NCI-H2081 treated with DMSO at 0.1 percent for 48 hours (cell line): ENCODE measurements at regions not wholly inside any gene's neighbourhood (a gene's known extent, or its start where the extent isn't known, plus 50 kb on each side); places are given as distances from the start of the nearest gene placed in this dataset.

Source experiments
- DNase-seq: peaks from one replicate; lab custom pipeline; 2025; lab: John Stamatoyannopoulos, UW

DNA sequence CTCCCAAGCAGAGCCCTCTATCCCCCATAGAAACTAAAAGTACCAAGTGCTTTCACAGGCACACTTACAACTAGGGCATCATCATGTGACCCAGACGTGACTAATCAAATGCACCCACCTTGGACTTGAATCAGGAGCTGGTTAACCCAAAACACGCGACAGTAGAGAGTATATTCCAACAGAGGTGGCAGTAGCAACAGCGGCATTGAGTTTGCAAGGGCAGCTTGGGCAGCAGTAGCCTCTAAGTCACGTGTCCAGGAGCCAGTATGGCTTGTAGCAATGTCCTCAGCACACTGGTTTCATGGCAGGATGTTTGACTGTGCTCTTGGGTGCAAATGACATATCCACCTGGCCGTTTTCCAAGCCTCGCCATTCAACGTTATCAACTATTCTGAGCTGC is 73.4 kb upstream of the DNAH5 start:
- DNase-seq: no peak

DNA sequence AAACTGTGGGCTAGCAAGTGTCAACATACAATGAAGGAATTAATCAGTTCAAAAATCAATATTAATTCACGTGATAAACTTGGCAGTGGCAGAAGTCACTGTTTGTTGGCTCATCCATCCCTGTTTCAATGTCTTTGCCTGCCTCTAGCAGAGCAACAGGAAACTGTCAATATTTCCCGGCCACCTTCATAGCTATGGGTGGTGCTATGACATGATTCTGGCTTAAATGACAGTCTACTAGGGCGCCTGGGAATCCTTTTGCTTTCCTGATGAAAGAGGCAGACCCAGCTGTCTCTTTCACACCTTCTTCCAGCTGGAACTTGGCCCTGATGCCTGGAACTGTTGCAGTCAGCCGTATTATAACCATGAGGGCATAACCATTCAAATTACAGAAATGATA is 72.1 kb upstream of the DNAH5 start:
- peak; percentile 22 for DNase-seq

DNA sequence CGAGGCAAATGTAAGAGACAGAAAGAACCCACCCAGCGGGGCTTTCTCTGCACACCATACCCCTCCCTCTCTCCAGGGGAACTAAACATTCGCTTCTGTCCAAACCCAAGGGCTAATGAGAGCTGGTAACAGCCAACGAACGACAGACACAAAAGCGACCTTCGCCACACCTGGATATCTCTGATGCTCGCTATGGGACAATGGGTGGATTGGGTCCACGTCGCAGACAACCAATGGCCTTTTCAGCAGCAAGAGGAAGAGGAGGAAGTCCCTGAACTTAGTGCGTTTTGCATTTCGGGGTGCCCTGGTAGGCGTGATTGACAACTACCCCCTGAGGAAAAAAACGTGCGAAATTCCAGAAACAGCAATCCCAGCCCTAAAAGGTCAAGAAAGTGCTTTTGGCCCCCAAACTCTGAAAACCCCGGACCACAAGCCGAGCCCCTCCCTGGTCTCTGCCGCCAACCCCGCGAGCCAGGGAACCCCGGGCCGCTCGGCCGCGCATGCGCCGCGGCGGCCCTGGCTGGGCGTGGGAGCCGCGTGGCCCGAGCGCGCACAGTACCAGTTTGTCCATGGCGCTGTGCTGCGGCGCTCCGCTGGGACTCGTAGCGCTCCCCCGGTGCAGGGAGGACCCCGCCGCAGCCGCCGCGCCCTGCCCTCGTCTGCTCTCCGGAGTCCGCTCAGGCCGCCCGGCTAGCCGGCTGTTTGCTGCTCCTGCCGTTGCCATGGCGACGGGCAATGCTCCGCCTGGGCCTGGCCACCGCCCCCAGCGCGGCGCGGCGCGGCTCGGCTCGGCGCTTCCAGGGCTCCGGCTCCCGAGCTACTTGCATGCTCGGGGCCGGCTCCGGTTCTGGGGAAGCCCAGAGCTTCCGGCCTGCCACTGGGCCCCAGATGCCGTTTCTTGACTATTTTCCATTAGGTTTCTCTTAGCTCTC is 66.9 kb upstream of the DNAH5 start:
- peak; percentile 84 for DNase-seq

DNA sequence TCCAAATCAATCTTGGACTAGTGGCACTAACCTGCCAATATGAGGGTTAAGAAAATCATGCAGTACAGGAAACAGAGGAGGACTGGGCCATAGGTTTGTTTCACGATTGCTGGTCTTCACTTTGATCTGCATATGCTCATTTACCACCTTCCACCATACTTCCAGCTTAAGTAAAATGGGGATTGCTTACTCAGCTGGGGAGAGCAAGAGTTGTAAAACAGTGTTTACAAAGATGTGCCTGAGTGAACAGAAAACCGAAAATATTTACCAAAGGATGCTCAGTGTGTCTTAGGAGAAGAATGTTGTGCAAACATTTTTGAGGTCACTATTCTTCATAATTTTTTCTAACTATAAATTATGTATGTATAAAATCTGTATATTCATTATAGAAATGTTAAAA is 65.1 kb upstream of the DNAH5 start:
- DNase-seq: no peak

DNA sequence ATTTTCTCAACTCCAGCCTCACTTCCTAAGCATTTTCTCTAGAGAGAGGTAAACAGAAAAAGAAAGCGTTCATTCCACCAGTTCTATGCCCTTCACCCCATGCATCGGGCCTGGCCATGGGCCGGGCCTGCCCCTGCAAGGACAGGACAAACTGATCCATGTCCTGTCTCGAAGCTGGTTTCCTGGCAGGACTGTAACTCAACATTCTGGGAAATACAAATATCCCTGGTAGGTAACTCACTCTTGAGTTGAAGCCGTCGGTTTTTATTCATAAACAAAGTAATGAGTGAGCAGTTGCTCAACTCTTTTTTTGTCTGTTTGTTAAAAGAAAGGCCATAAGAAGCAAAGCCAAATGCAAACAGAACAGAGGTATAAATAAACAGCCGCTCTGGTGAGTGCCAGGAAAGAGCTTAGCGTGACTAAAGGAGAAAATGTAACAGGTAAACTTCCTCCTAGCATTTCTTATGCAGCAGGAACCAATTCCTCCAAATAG is 64.4 kb upstream of the DNAH5 start:
- DNase-seq: peak; percentile 52

DNA sequence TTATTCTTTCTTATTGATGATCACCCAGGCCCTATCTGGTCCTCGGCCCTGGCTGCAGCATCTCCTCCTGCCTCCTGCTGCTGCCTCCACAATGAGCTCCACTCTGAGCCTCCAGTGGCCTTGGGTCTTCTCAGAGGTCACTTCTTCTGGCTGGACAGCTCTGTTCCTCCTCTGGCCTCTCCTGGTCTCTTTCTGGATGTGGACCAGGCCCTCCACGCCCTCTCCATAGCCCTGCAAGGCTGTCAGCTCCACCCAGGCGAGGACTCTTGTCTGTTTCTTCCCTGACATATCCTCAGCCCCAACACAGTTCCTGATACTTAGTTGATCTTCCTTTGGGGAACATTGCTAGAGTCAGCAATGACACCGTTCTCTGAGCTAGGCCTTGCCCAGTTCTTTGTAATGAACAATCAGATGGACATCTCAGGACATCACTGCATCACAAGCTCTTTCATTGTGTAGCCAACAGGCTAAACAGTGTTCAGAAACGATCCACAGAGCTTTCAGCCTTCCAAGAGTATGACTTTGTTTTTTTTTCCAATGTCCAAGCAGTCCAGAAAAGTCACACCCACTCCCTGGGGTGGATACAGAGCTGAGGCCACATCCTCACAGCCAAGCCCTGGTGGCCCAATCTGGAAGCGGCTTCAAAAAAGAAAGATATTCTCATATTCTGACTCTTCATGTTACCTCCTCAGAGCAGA is 62.5 kb upstream of the DNAH5 start:
- no peak for DNase-seq

DNA sequence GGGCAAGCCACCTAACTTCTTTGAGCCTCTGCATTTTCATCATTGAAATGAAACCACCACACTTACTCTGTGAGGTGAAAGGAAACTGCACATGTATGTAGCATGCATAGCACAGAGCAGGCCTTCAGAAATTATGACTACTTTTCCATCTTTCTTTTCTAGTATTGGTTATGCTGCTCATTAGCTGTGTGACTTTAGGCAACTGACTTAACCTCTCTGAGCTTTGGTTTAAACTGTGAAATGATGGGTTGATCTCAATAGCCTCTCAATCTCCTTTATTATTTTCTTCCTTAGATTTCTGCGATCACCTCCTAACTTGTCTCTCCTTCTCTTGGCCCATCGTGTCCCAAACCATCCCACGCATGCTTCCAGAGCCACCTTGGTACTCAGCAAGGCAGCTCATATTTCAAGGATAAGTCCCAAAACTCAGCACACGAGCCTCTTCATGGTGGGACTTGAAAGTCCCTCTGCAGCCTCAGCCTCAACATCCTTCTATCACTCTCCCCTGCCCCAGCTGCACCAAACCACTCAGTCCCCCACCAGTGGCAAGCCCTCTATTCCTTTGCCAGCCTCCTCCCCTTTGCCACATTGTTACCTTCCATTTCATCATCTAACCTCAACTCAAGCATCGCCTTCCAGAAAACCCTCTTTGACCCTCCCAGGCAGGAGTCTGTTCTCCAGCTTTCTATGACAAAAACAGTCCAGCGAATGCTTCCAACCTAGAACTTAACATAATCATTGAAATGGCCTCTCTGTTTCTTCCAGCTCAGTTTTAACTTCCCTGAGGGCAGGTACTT is 60.3 kb upstream of the DNAH5 start:
- no peak for DNase-seq

DNA sequence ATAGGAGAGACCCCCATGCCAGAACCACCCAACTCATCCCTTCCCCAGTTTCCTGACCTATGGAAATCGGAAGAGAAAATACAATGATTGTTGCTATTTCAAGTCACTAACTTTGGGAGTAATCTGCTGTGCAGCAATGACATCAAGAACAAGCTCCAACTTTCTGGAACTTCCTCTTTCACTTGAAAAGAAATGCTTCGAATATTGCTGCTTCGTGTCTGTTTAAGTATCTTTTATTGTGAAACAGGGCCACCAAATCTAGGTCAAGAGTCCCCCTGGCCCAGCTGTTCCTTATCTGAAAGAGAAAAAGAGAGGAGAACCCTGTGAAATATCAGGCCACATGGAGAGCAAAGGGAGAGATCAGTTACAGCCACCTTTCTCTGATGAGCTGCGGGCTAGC is 59.4 kb upstream of the DNAH5 start:
- DNase-seq: no peak

DNA sequence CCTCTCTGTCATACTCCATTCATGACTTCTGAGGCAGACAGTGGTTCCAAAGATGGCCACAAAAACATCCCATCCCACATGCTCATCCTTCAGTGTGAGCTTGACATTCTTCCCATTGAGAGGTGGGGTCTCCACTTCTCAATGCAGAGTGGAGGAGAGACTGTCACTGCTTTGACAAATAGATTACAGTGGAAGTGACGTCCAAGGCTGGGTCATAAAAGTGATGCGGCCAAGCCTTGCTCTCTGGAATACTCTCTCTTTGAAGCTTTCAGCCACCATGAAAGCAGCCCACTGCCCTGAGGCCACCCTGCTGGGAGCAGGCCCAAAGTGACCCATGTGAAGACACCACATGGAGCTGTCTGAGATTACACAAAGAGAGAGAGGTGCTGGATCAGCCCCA is 59.0 kb upstream of the DNAH5 start:
- DNase-seq: no peak

DNA sequence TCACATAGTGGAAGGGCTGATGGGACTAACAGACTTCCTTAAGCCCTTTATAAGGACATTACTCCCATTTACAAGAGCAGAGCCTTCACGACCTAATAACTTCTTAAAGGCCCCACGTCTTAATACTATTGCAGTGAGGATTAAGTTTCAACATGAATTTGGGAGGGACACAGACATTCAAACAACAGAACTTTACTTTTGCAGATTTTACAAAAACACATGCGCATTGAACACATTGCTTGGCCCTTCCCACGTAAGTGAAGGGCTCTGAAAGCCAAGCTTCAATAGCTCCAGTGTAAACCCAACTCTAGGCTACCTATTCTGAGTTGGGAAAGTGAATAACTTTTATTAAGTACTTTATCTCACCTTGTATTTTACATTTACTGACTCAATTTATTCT is 53.8 kb upstream of the DNAH5 start:
- DNase-seq: no peak

DNA sequence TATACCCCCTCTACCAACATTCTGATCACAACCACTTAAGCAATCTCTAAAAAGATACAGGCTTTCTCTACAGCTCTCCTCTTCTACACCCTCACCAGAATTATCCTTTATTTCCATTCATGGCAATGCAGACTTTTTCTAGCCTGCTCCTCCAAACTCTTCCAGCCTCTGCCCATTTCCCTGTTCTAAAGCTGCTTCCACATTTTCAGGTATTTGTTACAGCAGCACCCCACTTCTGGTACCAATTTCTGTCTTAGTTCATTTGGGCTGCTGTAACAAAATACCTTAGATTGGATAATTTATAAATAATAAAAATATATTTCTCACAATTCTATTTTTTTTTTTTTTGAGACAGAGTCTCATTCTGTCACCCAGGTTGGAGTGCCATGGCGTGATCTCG is 53.0 kb upstream of the DNAH5 start:
- no peak for DNase-seq

DNA sequence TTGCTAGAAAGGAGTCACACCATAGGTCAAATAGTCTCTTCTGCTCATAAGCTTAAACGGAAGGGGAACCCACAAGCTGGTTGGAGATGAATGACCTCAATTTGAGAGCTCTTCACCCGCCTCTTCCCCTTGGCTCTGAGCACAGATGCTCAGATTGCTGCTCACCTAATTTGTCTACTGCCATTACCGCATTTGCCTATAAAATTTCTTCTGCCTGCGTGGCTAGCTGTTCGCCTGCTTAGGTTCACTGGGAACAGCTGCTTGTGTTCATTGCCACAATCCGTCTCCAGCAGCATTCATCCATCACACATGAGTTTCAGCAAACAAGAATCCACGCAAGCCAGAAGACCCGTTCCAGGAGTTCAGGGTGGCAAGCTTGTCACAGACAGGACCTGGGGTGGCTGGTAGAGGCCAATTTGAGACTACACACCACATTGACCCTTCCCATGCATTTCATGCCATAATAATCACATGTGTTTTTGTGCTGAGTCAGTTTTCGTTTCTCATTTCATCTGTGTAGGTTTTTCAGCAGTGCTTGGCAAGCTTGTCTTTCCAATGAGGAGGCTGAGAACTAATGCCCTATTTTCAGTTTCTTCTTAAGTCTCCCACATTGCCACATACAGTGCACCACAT is 50.2 kb upstream of the DNAH5 start:
- no peak for DNase-seq
